Umbilical cord (tissue), 1 donor: ENCODE measurements at regions not wholly inside any gene's neighbourhood (a gene's known extent, or its start where the extent isn't known, plus 50 kb on each side); places are given as distances from the start of the nearest gene placed in this dataset.
"Not testable (repeated sequence)": the region's sequence is repeated elsewhere in the genome, so short reads cannot be mapped to it uniquely, and the experiment has no call there.

Experiments
- DNase-seq: peaks from one replicate; pipeline ENCODE4 v3.0.0-alpha.2; 2015; ENCODE audit warnings: low spot score

DNA sequence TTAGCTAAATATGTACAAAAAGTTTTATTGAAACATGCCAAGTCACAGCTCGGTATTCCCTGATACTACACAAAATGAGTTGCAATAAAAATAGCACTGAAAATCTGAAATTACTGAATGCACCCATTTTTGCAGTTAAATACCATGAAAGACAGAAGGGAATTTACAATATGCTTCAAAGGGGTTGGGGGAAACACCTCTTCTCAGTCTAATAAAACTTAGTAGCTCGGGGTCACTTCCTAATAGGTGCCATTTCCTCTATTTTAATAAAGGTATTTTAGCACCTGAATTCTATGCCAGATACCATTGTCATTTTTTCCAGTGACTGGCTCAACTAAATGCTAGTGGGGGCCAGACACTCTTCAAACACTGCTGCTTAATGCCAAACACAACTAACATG is 204.1 kb upstream of the MEF2C start:
- DNase-seq = no peak

DNA sequence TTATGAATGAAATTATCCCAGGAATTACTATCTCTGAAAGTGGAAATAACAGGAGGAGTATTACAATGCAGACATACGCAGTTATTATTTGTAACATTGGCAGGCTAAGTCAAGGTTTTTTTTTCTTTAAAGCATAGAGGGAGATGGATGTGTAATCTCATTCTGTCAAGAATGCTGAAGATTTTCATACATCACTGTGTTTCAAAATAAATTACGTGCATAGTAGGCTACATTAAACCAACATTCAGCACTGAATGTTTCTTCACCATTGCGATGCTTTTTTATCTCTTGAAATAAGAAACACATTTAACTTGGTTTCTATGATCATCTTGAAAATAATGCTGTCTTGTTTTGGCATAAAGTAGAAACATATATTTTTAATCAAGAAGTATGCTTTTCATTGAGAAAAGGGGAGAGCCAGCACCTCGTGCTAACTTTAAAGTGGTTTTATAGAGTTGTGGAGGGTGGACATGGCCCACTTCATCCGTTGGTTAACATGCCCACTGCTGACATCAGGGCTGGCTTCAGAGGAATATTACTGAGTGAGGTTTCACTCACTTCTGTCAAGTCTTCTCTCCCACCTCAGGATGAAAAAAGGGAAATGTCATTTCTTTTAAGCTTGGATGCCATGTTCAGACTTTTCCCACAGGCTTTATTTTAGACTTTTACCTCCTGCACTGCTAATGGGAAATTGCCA is 203.6 kb upstream of the MEF2C start:
- DNase-seq = no peak

GRCh38 chr5:89083791-89084190 is 200.8 kb upstream of the MEF2C start:
- no peak for DNase-seq

DNA sequence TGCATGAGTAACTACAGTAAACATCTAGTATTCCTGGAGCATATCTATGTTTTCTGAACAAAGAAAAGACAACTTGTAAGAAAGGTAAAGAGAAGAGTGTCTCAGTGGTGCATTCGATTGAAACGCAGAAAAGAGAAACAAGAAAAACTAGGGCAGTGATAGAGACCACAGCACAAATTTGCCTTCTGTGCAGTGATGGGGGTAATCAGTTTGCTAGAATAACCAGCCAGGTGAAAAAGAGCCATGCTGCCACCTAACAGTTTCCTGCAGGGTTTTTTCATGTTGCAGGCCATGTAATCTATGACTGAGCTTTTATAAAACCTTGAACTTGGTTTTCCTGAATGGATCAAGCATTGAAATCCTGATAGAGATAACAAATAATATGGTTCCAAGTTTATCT is 198.4 kb upstream of the MEF2C start:
- DNase-seq = no peak

DNA sequence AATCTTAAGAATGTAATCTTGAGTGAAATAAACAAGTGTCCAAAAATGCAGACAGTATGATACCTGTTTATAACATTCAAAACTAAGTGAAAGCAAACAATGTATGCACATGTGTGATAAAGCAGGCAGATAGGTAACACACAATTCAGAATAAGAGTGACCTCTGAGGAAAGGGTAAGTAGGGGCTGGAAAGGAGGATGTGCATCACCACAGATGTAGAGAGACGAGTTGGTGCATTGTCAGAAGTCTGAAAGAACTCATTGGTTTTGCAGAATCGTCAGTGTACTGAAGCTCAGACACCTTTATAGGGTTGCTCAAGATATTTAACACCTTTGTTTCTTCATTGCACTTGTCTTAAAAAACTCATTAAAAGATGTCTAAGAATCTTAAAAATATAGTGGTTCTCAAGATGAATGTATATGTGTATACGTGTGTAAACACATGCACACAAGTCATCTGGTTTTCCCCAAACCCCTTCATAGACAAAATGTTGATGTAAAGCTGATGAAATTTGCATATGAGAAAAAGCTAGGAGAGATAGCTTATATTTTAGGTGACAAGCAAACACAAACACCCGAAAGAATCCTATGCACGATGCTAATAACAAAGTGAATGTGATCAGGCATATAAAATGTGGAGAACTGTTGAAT is 197.6 kb upstream of the MEF2C start:
- DNase-seq = no peak

DNA sequence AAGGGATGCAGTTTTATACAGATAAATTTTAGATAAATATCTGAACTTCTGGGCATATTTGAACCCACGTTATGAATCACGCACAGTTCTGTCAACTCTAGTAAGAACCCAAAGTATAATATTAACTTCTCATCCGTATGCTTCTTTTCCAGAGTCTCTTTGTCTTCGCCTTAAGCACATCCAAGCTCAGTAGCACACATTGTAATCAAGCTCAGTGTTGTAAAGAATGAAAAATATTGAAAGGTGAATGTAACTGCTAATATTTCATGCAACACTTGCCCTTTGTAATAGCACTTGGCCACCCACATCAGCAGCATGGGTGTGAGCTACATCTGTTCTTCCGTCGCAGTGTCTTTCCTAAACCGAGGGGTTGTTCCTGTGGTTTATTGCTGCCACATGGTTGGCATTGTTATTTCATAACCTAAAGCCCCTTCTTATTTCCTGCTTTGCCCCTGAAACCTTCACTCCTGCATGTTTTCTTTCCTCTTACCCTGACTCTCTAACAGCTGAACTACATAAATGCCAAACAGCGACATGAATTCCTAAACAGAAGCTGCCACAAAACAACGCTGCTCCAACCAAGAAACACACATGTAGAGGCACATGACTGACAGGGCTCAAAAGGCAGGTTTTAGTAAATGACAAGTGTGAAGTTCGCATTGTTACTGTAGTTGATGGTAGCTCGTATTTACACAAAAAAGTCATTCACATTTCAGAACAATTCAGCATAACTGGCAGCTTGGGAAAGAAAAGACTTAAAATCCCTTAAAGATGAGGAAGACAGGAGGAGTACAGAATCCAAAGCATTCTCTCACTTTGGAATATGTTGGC is 190.1 kb upstream of the MEF2C start:
- DNase-seq = no peak

- no peak for DNase-seq
Measured at GRCh38 chr5:89071941-89072331, 189.0 kb upstream of the MEF2C start.

GRCh38 chr5:89071101-89071940 is 188.3 kb upstream of the MEF2C start:
- no peak for DNase-seq

GRCh38 chr5:89069591-89069990 is 186.6 kb upstream of the MEF2C start:
- DNase-seq = no peak

DNA sequence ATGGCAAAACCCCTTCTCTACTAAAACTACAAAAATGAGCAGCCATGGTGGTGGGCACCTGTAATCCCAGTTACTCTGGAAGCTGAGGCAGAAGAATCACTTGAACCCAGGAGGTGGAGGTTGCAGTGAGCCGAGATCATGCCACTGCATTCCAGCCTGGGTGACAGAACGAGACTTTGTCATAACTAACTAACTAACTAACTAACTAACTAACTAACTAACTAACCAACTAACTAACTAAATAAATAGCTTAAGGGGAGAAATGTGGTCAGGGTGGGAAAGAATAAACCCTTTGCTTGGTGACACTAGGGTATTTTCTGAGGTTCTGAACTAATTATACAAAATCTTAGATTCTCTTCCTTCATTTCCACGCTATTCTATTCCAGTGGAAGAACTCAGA is 184.4 kb upstream of the MEF2C start:
- DNase-seq = no peak

DNA sequence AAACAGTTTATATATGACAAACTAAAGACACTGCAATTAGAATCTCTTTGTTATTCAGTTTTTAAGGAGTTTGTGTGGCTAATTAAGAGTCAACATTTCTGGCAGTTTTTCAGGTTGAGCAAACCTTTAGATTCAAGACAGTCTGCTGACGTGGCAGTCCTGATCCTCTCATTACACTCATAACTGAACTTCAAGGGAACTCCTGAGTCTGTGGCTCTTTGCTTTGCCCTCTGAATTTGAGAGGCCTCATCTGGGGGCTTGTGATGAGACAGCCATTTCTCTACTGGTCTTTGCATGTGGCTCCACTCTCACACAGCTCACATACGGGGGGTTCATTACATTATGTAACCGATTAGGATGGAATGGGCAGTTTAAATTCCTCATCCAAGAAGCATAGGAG is 182.9 kb upstream of the MEF2C start:
- DNase-seq = peak; percentile 70

GRCh38 chr5:89064736-89065135 is 181.8 kb upstream of the MEF2C start:
- peak; percentile 87 for DNase-seq

DNA sequence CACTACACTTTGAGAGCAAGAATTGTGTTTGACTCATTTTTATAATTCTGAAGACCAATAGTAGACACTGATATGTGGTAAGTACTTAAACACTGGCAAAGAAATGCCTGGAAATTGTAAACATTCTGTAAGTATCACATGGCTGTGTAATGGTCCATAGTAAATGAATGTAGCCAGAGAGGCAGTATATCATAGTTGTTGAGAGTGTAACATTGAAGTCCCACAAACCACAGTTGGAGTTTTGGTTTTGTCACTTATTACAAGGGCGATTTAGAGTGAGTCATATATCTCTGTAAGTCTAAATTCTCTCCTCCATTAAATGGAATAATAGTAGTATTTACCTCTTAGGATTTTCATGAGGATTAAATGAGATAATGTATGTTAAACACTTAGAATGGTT is 181.1 kb upstream of the MEF2C start:
- DNase-seq = no peak

GRCh38 chr5:89060768-89061167 is 177.8 kb upstream of the MEF2C start:
- no peak for DNase-seq

- DNase-seq = no peak
Measured at GRCh38 chr5:89059274-89059673, 176.3 kb upstream of the MEF2C start.

DNA sequence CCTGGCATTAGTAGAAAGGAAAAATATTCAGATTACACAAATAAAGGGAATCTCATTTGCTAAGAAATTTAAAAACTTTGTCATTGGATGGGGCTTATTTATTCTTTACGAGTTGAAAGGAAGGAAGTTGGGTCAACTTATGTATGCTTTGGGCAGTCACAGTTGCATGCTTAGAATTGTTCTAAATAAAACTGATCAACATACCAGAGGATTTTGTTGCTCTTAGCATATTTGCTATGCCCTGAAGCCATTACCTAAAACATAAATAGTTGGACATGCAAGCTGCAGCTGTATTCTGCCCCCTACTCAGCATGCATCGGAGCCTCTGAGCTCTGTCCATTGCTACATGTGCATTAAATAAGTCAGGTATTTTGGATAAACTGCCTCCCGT is 172.7 kb upstream of the MEF2C start:
- DNase-seq = no peak

- DNase-seq = no peak
Measured at GRCh38 chr5:89055015-89055694, 172.2 kb upstream of the MEF2C start.

- DNase-seq = no peak
Measured at GRCh38 chr5:89053547-89053946, 170.6 kb upstream of the MEF2C start.

DNA sequence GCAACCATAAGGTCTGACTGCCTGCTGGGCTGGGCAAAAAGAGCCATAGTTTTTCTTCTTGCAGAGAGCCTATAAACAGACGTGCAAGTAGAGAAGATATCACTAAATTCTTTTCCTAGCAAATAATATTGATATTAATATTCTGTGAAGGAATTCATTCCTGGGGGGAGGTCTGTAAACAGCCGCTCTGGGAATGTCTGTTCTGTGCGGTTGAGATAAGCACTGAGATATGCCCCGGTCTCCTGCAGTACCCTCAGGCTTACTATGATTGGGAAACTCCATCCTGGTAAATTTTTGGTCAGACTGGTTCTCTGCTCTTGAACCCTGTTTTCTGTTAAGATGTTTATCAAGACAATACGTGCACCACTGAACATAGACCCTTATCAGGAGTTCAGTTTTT is 167.1 kb upstream of the MEF2C start:
- not testable (repeated sequence) for DNase-seq

DNA sequence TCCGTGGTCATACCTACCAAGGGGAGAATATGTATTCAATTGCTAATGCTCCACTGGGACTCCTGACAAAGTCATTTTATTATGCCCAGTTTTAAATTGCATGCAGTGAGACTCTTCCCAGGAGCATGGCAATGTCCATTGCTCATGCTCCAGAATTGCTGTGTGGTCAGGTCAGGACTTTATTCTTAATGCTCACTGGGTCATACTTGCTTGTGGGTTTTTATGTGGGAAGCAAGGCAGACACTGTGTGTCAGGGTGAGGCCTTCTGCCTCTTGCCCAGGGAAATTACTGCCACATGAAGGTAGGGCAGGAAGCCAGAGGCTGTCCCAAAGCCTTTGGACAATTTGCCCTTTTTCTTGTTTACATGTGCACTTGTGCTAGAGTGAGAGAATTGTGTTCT is 164.6 kb upstream of the MEF2C start:
- no peak for DNase-seq

DNA sequence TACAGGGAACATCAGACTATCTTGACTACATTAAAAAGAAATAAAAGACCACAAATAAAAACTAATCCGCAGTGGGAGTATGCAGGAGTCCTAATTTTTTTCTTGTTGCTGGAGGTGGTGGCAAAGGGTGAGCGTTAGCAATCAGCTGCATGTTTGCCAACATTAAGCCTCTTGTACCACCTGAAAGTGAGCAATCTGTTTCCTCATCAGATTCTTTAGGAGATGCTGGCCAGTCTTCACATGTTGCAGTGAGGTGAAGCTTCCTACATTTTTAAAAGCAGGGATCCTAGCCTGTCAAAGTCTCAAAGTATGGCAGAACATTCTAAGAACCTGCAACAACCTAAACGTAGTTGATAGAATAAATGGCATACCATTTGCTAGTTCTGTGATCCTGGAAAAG is 162.2 kb upstream of the MEF2C start:
- DNase-seq = no peak
